Nephron progenitor cell (in vitro differentiated cells): ENCODE measurements at regions not wholly inside any gene's neighbourhood (a gene's known extent, or its start where the extent isn't known, plus 50 kb on each side); places are given as distances from the start of the nearest gene placed in this dataset.

Experiments used
- DNase-seq: peaks from one replicate; pipeline ENCODE4 v3.0.0; 2021
- H3K27ac Mint-ChIP-seq: 2 replicates; pipeline ENCODE4 v1.8.0; 2021; ENCODE audit warnings: mild to moderate bottlenecking, moderate library complexity, mixed read lengths
- H3K27me3 Mint-ChIP-seq: 2 replicates; pipeline ENCODE4 v1.8.0; 2021; ENCODE audit warnings: mild to moderate bottlenecking, low read depth, mixed read lengths; ENCODE audit not compliant: poor library complexity
- H3K36me3 Mint-ChIP-seq: 2 replicates; pipeline ENCODE4 v1.8.0; 2021; ENCODE audit warnings: low read depth, mixed read lengths
- H3K4me1 Mint-ChIP-seq: 2 replicates; pipeline ENCODE4 v1.8.0; 2021; ENCODE audit warnings: mixed read lengths
- H3K4me3 Mint-ChIP-seq: 2 replicates; pipeline ENCODE4 v1.8.0; 2021; ENCODE audit warnings: mild to moderate bottlenecking, moderate library complexity, mixed read lengths
- H3K9me3 Mint-ChIP-seq: 2 replicates; pipeline ENCODE4 v1.8.0; 2021; ENCODE audit warnings: mild to moderate bottlenecking, moderate library complexity, mixed read lengths
- TF ChIP-seq, protein P1 (sequence below): fragments of 200-600 bp; sonication (generic); IDR thresholded peaks from 2 replicates; pipeline ENCODE4 v1.5.0; 2021; ENCODE audit warnings: antibody characterized with exemption

DNA sequence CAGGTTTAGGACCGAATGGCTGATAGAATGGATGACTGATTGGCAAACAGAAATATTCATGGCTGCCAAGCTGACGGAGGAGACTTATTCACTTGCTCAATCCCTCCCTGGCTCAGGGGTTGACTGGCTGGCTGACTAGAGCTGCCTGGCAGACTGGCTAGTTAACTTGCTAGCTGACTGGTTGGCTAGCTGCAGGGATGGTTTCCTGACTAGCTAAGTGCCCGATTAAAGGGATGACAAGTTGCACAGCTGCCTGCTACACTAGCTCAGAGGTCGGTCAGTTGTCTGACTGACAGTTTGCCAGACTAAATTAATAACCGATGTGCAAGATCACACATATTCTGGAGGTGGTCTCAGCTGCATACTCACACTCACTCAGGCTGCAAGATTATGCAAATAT is 1208.4 kb upstream of the CDH8 start:
- Mint-ChIP-seq H3K27ac (no peak overlapping the region), H3K4me1 (no peaks in the 10 kb centered on the region), H3K4me3 (no peak overlapping the region), H3K27me3 (no peaks in the 10 kb centered on the region), H3K9me3 (peaks cover 13% of the 10 kb centered on the region), H3K36me3 (no peaks in the 10 kb centered on the region)
- TF ChIP-seq, protein P1, sequence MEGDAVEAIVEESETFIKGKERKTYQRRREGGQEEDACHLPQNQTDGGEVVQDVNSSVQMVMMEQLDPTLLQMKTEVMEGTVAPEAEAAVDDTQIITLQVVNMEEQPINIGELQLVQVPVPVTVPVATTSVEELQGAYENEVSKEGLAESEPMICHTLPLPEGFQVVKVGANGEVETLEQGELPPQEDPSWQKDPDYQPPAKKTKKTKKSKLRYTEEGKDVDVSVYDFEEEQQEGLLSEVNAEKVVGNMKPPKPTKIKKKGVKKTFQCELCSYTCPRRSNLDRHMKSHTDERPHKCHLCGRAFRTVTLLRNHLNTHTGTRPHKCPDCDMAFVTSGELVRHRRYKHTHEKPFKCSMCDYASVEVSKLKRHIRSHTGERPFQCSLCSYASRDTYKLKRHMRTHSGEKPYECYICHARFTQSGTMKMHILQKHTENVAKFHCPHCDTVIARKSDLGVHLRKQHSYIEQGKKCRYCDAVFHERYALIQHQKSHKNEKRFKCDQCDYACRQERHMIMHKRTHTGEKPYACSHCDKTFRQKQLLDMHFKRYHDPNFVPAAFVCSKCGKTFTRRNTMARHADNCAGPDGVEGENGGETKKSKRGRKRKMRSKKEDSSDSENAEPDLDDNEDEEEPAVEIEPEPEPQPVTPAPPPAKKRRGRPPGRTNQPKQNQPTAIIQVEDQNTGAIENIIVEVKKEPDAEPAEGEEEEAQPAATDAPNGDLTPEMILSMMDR, result no peak
- DNase-seq, result no peak

DNA sequence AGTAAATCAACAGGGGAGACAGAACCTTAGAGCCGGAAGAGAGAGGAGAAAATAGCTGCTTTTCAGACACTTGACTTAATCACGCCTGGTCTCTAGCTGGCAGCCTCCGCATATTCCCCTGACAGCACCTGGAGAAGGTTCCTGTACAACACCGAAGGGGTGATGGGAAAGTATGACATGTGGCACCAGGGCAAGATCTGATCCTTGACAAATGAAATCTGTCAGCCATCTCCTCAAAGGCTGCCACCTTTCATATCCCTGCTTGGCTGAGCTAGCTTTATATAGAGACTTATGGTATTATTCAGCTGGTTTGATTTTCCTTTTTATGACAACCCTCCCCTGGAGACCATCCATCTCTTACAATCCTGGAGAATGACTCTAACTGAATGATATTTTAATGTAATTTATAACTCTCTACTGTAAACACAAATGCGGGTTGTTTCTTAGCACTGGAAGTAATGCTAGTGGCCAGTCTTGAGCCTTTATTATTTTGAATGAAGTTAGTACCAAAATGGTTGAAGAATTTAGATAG is 1205.3 kb upstream of the CDH8 start:
- Mint-ChIP-seq H3K4me3 (no peak overlapping the region), H3K9me3 (no peaks in the 10 kb centered on the region), H3K36me3 (no peaks in the 10 kb centered on the region)

DNA sequence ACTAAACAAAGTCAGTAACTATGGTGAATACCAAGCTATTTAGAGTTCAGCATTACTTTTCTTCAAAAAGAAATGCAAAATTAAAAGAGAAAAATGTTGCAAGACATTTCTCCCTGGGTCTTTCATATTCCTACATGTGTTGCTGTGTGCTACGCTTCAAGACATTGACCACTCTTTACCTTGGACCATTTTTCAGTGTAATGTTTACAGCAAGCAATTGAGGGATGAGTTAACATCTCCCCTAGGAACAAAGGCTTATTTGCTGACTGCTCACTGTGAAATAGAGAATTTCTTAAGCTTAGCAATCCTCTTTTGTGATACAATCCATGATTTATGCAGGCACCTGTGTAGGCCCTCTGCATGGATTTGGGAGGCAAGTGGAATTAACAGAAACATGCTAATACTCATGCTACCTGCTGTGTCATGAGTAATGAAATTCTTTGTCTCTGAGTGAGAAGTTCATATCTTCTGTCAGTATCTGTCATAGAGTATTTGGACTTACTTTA is 1202.9 kb upstream of the CDH8 start:
- Mint-ChIP-seq H3K9me3 (peaks cover 4% of the 10 kb centered on the region), H3K27me3 (no peaks in the 10 kb centered on the region), H3K4me3 (no peak overlapping the region), H3K4me1 (no peaks in the 10 kb centered on the region), H3K36me3 (no peaks in the 10 kb centered on the region), H3K27ac (no peak overlapping the region)
- TF ChIP-seq, protein P1, result no peak
- no peak for DNase-seq

More for the DNA sequence above, 1205.3 kb upstream of the CDH8 start:
- no peaks in the 10 kb centered on the region for H3K27me3 Mint-ChIP-seq
- TF ChIP-seq, protein P1, result no peak
- DNase-seq, result no peak
- no peaks in the 10 kb centered on the region for H3K4me1 Mint-ChIP-seq
- no peak overlapping the region for H3K27ac Mint-ChIP-seq

DNA sequence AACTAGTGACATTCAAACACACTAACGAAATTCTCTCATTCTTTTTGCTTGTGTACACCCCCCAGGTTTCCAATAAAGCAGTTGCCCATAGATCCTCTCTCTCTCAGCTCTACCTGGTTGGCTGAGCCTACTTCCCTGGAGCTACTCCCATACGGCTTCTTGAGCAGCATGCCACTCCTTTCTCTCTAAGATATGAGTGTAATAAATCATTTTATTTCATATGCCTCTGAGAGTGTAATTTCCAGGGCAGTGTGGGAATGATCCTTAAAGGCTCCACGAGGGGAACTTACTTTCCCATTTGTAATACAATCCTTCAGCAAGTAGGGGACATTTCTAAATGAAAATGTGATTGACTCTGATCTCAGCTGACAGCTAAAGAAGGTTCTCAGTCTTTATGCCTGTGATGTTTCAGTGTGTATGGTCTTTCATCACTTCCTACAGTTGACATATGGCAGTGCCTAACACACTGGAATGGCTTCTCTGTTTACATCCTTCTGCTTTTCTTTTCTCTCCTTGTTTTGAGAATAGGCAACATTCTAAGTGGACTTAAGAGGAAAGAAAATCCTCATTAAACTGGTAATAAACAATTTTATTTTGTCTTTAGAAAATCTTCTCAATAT is 1194.3 kb upstream of the CDH8 start:
- Mint-ChIP-seq H3K27ac (no peak overlapping the region), H3K36me3 (no peaks in the 10 kb centered on the region), H3K4me3 (no peak overlapping the region), H3K4me1 (no peaks in the 10 kb centered on the region), H3K27me3 (no peaks in the 10 kb centered on the region), H3K9me3 (peaks cover 9% of the 10 kb centered on the region)
- TF ChIP-seq, protein P1, result no peak
- no peak for DNase-seq

DNA sequence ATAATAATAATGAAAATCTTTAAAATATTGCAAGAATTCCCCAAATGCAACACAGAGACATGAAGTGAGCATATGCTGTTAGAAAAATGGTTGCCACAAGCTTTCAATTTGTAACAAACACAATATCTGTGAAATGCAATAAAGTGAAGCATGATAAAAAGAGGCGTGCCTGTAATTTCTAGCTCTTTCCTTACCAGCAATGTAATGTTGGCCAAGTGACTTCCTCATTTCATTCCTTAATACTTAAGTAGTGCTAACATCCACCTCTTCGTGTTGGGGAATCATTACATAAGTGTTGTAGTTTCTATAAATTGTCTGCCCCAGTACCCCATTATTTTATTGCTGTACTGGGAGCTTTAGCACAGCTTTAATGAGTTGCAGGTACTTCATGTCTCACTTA is 1192.0 kb upstream of the CDH8 start:
- no peaks in the 10 kb centered on the region for H3K4me1 Mint-ChIP-seq
- H3K9me3 Mint-ChIP-seq, result peaks cover 5% of the 10 kb centered on the region
- DNase-seq, result no peak
- TF ChIP-seq, protein P1, result no peak
- no peaks in the 10 kb centered on the region for H3K36me3 Mint-ChIP-seq
- H3K4me3 Mint-ChIP-seq, result no peak overlapping the region
- H3K27ac Mint-ChIP-seq, result no peak overlapping the region
- no peaks in the 10 kb centered on the region for H3K27me3 Mint-ChIP-seq

DNA sequence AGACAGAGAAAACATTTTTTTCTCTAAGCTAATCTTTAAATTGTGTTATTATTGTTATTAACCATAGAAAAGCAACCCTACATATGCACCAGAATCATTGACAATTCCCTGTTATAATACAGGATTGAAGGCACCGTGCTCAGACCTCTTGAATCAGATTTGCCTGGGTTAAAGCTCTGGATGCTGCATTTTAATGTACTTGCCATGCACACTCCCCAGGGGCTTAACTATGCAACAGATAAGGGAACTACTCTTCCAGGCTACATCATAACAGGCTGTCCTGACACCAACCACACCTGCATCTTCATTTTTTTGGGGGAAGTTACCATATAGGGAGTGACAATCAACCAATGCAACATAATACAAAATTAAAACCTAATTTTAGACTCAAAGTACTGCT is 1187.6 kb upstream of the CDH8 start:
- H3K4me3 Mint-ChIP-seq, result no peak overlapping the region
- H3K4me1 Mint-ChIP-seq, result no peaks in the 10 kb centered on the region
- no peak overlapping the region for H3K27ac Mint-ChIP-seq
- DNase-seq, result no peak
- H3K36me3 Mint-ChIP-seq, result no peaks in the 10 kb centered on the region
- TF ChIP-seq, protein P1, result no peak
- H3K27me3 Mint-ChIP-seq, result no peaks in the 10 kb centered on the region
- H3K9me3 Mint-ChIP-seq, result peaks cover 3% of the 10 kb centered on the region
